HG02981 (cell line): ENCODE measurements at regions not wholly inside any gene's neighbourhood (a gene's known extent, or its start where the extent isn't known, plus 50 kb on each side); places are given as distances from the start of the nearest gene placed in this dataset.
A peak's percentile ranks its signal among the peaks of the same experiment; 100 is the strongest.

Experiments
- ATAC-seq: cut with Tn5 transposase; IDR thresholded peaks from one replicate; pipeline ENCODE4 v1.9.1; 2021; ENCODE audit warnings: mild to moderate bottlenecking, moderate library complexity; ENCODE audit not compliant: unreplicated experiment

- ATAC-seq, result no peak
Measured at GRCh38 chr2:54388076-54388475, 68.1 kb upstream of the SPTBN1 start.

- no peak for ATAC-seq
Measured at GRCh38 chr2:54392555-54393324, 63.4 kb upstream of the SPTBN1 start.

- ATAC-seq, result peak; percentile 91
Measured at GRCh38 chr2:54394392-54394791, 61.7 kb upstream of the SPTBN1 start.

GRCh38 chr2:54396107-54396506 is 60.0 kb upstream of the SPTBN1 start:
- ATAC-seq, result no peak

- no peak for ATAC-seq
Measured at GRCh38 chr2:54396798-54397197, 59.3 kb upstream of the SPTBN1 start.

- ATAC-seq, result no peak
Measured at GRCh38 chr2:54397426-54397825, 58.7 kb upstream of the SPTBN1 start.

- no peak for ATAC-seq
Measured at GRCh38 chr2:54401554-54401953, 54.6 kb upstream of the SPTBN1 start.

- ATAC-seq, result no peak
Measured at GRCh38 chr2:54402350-54402749, 53.8 kb upstream of the SPTBN1 start.

GRCh38 chr2:54403512-54404238 is 52.5 kb upstream of the SPTBN1 start:
- no peak for ATAC-seq

GRCh38 chr2:54404270-54404669 is 51.9 kb upstream of the SPTBN1 start:
- no peak for ATAC-seq

- ATAC-seq, result no peak
Measured at GRCh38 chr2:54406031-54406430, 50.1 kb upstream of the SPTBN1 start.
